Psoas muscle (tissue), 7 donors: ENCODE measurements at regions not wholly inside any gene's neighbourhood (a gene's known extent, or its start where the extent isn't known, plus 50 kb on each side); places are given as distances from the start of the nearest gene placed in this dataset.

Source experiments
- ATAC-seq, 4 donors: fragments of 200-7000 bp; cut with Tn5 transposase; one replicate each; pipeline ENCODE4 v1.9.1; 2020; ENCODE audit warnings: moderate library complexity in 3 of 4, mild to moderate bottlenecking in 2 of 4
- DNase-seq, 2 donors: peaks; one replicate each; pipeline ENCODE4 v3.0.0-alpha.2; 2020
- H3K27ac ChIP-seq: fragments of 200-600 bp; one replicate; pipeline ENCODE4 v1.8.0; 2022
- H3K27me3 ChIP-seq, 3 donors: fragments of 200-600 bp in 1 of 3; one replicate each; pipeline versions ENCODE4 v1.6.1 to v1.8.0; 2013 to 2022; ENCODE audit warnings: low read length in 2 of 3, mild to moderate bottlenecking in 2 of 3, moderate library complexity in 1 of 3; ENCODE audit not compliant: insufficient read depth in 3 of 3
- H3K36me3 ChIP-seq, 2 donors: fragments of 200-600 bp in 1 of 2; one replicate each; pipeline versions ENCODE4 v1.6.1 to v1.8.0; 2013 to 2022; ENCODE audit warnings: low read depth in 1 of 2, mild to moderate bottlenecking in 1 of 2, moderate library complexity in 1 of 2; ENCODE audit not compliant: insufficient read depth in 1 of 2
- H3K4me1 ChIP-seq: fragments of 200-600 bp; one replicate; pipeline ENCODE4 v1.8.0; 2022
- H3K4me3 ChIP-seq: fragments of 200-600 bp; one replicate; pipeline ENCODE4 v1.8.0; 2022; ENCODE audit warnings: mild to moderate bottlenecking
- H3K9me3 ChIP-seq: fragments of 200-600 bp; one replicate; pipeline ENCODE4 v1.8.0; 2022
- CTCF ChIP-seq: fragments of 200-600 bp; IDR thresholded peaks from one replicate; pipeline ENCODE4 v1.8.0; 2022; ENCODE audit warnings: antibody characterized with exemption
- WGBS, 3 donors: extraction: QIAGEN DNeasy Blood & Tissue Kit; methylation state at CpG; one replicate each; pipeline versions ENCODE4 v1.1.6 to v1.1.7; 2013; 5-methylcytosine and 5-hydroxymethylcytosine counted together
- intact Hi-C, 2 donors: fragments of 100-400 bp; cut with DNase I; formaldehyde crosslinking; loops; one replicate each; pipeline versions ENCODE4 v1.11.0 to v1.14.2; 2022
- donor health status: healthy with polysubstance abuse.
- donor health status: DM: no; HTN: no; CAD: no; lungs with moderate emphysema.
- donor health status: Bipolar disorder and iron deficiency.
- donor health status: healthy.
- donor health status: DM: yes; HTN: yes; CAD: no.
- donor health status: DM: no; HTN: no; CAD: no.
- donor health status: DM: yes; HTN: yes; CAD: no.

- Histone ChIP-seq H3K4me1 (no peaks in the 10 kb centered on the region), H3K9me3 (no peaks in the 10 kb centered on the region), H3K36me3 (no peaks in the 10 kb centered on the region), H3K4me3 (no peak overlapping the region), H3K27ac (no peak overlapping the region), H3K27me3 (no peaks in the 10 kb centered on the region)
- WGBS, 3 donors: 38 to 82% (median 65%) methylated on average over 1 of the region's 1 CpG
- no peak for DNase-seq
- no peak for TF ChIP-seq CTCF
- intact Hi-C loops: no loop called here
- no peak for ATAC-seq
Measured at GRCh38 chr6:119461187-119461586, 111.6 kb upstream of the MAN1A1 start.

DNA sequence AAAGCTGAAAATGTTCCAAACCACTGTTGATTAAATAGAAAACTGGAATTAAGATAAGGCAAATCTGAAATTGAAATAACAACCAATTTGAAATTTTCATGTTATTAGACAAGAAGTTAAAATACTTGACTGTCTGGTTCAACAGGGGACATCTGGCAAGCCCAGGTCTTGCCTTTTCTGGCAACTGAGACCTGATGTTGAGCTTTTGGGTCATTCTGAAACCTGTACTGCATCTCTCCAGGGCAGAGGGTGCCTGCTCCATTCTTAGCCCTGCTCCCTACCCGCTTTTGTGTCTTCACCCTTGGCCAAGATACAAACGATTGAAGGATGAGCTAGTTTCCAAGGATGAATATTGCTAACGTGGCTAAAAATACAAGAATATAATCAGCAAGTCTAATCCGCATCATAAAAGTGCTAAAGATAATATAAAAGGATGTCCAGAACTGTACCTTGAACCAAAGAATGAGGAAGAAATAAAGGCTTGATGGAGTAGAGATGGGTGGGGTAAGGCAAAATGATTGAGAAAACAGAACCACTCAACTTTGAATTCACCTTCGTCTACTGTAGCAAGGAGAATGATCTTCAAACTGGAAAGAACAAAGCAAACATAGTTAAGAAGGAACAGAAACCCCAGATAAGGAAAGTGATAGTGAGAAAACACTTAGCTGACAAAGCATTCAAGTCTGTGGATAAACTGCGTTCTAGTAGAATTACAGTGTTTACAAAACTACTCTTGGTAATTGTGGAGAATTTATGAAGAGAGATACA lies 109.8 kb upstream of the MAN1A1 start:
- DNase-seq (no peak), ATAC-seq (no peak)
- H3K4me3 ChIP-seq: no peak overlapping the region
- H3K27me3 ChIP-seq: no peaks in the 10 kb centered on the region
- intact Hi-C loops: no loop called here
- no peaks in the 10 kb centered on the region for H3K36me3 ChIP-seq
- H3K4me1 ChIP-seq: no peaks in the 10 kb centered on the region
- H3K27ac ChIP-seq: no peak overlapping the region
- 83 to 87% (median 84%) methylated on average over 6 of the region's 6 CpGs for WGBS, 3 donors
- no peaks in the 10 kb centered on the region for H3K9me3 ChIP-seq
- no peak for TF ChIP-seq CTCF

DNA sequence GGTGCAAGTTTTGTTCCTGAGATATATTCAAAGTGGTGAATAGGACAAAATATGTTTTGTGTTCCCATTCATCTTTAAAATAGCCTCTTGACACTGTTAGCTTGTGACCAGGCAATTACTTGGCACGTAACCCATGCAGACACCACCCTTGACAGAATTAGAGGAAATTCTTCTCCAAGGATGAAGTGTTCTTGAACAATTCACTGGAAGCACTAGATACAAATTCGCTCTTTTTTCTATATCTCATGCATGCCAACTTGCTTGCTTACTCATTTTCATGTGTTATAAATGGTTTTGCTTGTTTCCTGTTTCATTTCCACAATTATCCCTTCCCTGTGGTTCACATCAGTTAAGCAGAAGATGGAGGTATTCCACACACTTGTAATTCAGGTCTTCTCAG lies 105.2 kb upstream of the MAN1A1 start:
- H3K27ac ChIP-seq: no peak overlapping the region
- no peaks in the 10 kb centered on the region for H3K36me3 ChIP-seq
- no peaks in the 10 kb centered on the region for H3K4me1 ChIP-seq
- no peak for TF ChIP-seq CTCF
- no peaks in the 10 kb centered on the region for H3K27me3 ChIP-seq
- intact Hi-C loops: no loop called here
- H3K9me3 ChIP-seq: no peaks in the 10 kb centered on the region
- H3K4me3 ChIP-seq: no peak overlapping the region
- WGBS, 3 donors: 63 to 70% (median 66%) methylated on average over 2 of the region's 2 CpGs
- ATAC-seq (no peak), DNase-seq (no peak)

DNA sequence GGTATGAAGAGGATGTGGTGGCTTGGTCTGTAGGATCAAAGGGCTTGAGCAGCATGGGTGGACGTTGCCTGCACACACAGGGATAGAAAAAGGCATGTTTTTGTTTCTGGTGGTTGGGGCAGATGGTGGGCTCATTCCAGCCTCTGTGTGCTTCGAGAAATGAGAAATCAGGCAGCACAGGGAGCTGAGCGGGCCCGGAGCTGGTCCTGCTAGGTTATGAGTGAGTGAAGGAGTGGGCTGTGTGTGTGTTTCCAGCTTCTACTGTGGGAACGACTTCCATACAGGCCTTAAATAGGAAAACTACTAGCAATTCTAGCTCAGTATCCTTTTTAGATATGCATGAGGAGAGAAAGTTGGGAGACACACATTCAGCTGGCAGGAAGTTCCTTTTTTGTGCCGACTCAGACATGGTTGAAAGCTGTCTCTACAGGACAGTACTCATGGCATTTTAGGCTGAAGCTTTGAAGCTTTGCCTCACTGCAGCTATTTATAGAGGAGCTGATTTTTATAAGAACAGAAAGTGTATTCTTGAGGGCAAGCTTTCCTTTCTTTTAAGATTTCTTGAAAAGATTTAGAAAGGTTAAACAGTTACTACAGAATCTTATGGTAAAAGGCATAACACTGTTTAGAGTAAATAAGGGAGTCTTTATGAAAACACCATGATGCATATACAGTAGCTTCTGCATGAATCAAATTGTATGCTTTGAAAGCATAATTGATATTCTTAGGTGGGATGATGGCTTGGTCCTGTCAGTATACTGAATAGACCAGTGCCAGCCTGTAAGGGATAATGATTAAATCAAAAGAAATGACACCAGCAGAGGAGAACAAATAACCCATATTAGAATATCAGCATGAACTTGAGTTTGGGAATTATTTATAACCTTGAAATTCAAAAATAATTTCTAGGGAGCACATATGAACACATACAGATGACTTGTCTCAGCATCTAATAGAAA lies 104.0 kb upstream of the MAN1A1 start:
- Histone ChIP-seq H3K27ac (no peak overlapping the region), H3K4me1 (no peaks in the 10 kb centered on the region), H3K4me3 (no peak overlapping the region), H3K27me3 (no peaks in the 10 kb centered on the region), H3K36me3 (no peaks in the 10 kb centered on the region), H3K9me3 (no peaks in the 10 kb centered on the region)
- no peak for DNase-seq
- 64 to 75% (median 71%) methylated on average over 6 of the region's 6 CpGs for WGBS, 3 donors
- ATAC-seq: no peak
- intact Hi-C loops: no loop called here
- TF ChIP-seq CTCF: no peak
